ENCODE measurements at regions not wholly inside any gene's neighbourhood (a gene's known extent, or its start where the extent isn't known, plus 50 kb on each side); places are given as distances from the start of the nearest gene placed in this dataset.
"Not testable (repeated sequence)": the region's sequence is repeated elsewhere in the genome, so short reads cannot be mapped to it uniquely, and the experiment has no call there.

- DNase-seq (ENCODE audit: low read depth in 2 of 2, low spot score in 1 of 2), result no peak
Measured at GRCh38 chr2:7625392-7626138, 708.4 kb downstream of the RNF144A start.

- no peak for DNase-seq (ENCODE audit: low read depth in 2 of 2, low spot score in 1 of 2)
Measured at GRCh38 chr2:7626139-7626537, 708.9 kb downstream of the RNF144A start.

GRCh38 chr2:7627583-7627982, 710.4 kb downstream of the RNF144A start:
- DNase-seq (ENCODE audit: low read depth in 2 of 2, low spot score in 1 of 2), result no peak

- DNase-seq (ENCODE audit: low read depth in 2 of 2, low spot score in 1 of 2), result no peak
Measured at GRCh38 chr2:7632420-7632819, 715.2 kb downstream of the RNF144A start.

GRCh38 chr2:7633566-7634153, 716.4 kb downstream of the RNF144A start:
- DNase-seq (ENCODE audit: low read depth in 2 of 2, low spot score in 1 of 2), result no peak

- no peak for DNase-seq (ENCODE audit: low read depth in 2 of 2, low spot score in 1 of 2)
Measured at GRCh38 chr2:7634409-7634808, 717.2 kb downstream of the RNF144A start.

- no peak for DNase-seq (ENCODE audit: low read depth in 2 of 2, low spot score in 1 of 2)
Measured at GRCh38 chr2:7639476-7639875, 722.3 kb downstream of the RNF144A start.

GRCh38 chr2:7641272-7641671, 724.1 kb downstream of the RNF144A start:
- not testable (repeated sequence) for DNase-seq (ENCODE audit: low read depth in 2 of 2, low spot score in 1 of 2)

- no peak for DNase-seq (ENCODE audit: low read depth in 2 of 2, low spot score in 1 of 2)
Measured at GRCh38 chr2:7646024-7646423, 728.8 kb downstream of the RNF144A start.

GRCh38 chr2:7646661-7647060, 729.4 kb downstream of the RNF144A start:
- no peak for DNase-seq (ENCODE audit: low read depth in 2 of 2, low spot score in 1 of 2)

GRCh38 chr2:7648221-7648795, 731.1 kb downstream of the RNF144A start:
- no peak for DNase-seq (ENCODE audit: low read depth in 2 of 2, low spot score in 1 of 2)

GRCh38 chr2:7649461-7650228, 732.4 kb downstream of the RNF144A start:
- DNase-seq (ENCODE audit: low read depth in 2 of 2, low spot score in 1 of 2), result no peak

GRCh38 chr2:7653617-7654016, 736.4 kb downstream of the RNF144A start:
- DNase-seq (ENCODE audit: low read depth in 2 of 2, low spot score in 1 of 2), result no peak

GRCh38 chr2:7655629-7656028, 738.4 kb downstream of the RNF144A start:
- DNase-seq (ENCODE audit: low read depth in 2 of 2, low spot score in 1 of 2), result no peak

GRCh38 chr2:7657526-7657925, 740.3 kb downstream of the RNF144A start:
- not testable (repeated sequence) for DNase-seq (ENCODE audit: low read depth in 2 of 2, low spot score in 1 of 2)

GRCh38 chr2:7658486-7658885, 741.3 kb downstream of the RNF144A start:
- no peak for DNase-seq (ENCODE audit: low read depth in 2 of 2, low spot score in 1 of 2)

GRCh38 chr2:7660816-7661215, 743.6 kb downstream of the RNF144A start:
- no peak for DNase-seq (ENCODE audit: low read depth in 2 of 2, low spot score in 1 of 2)

GRCh38 chr2:7661502-7661901, 744.3 kb downstream of the RNF144A start:
- DNase-seq (ENCODE audit: low read depth in 2 of 2, low spot score in 1 of 2), result no peak

GRCh38 chr2:7665880-7666279, 748.7 kb downstream of the RNF144A start:
- no peak for DNase-seq (ENCODE audit: low read depth in 2 of 2, low spot score in 1 of 2)

- DNase-seq (ENCODE audit: low read depth in 2 of 2, low spot score in 1 of 2), result no peak
Measured at GRCh38 chr2:7666596-7667259, 749.5 kb downstream of the RNF144A start.

GRCh38 chr2:7667260-7667757, 750.1 kb downstream of the RNF144A start:
- no peak for DNase-seq (ENCODE audit: low read depth in 2 of 2, low spot score in 1 of 2)
